GM12878 (cell line): ENCODE measurements at regions not wholly inside any gene's neighbourhood (a gene's known extent, or its start where the extent isn't known, plus 50 kb on each side); places are given as distances from the start of the nearest gene placed in this dataset.

ENCODE experiments used
- BCL11A ChIP-seq: IDR thresholded peaks from 2 replicates; pipeline ENCODE4 v1.6.1; 2011; ENCODE audit warnings: low read depth, low read length
- BCLAF1 ChIP-seq: fragments of 450-650 bp; IDR thresholded peaks from 2 replicates; pipeline ENCODE4 v1.6.1; 2017; ENCODE audit warnings: antibody characterized with exemption, mild to moderate bottlenecking, moderate library complexity
- CBX5 ChIP-seq: sonication (generic); IDR thresholded peaks from 2 replicates; pipeline ENCODE4 v1.6.1; 2016; ENCODE audit warnings: low read depth, moderate library complexity, mild to moderate bottlenecking, inconsistent platforms
- CHD2 ChIP-seq: IDR thresholded peaks from 2 replicates; pipeline ENCODE4 v1.6.1; 2011; ENCODE audit warnings: low read depth, low read length, improper control_type of control experiment, borderline replicate concordance
- CTCF ChIP-seq, 3 experiments: IDR thresholded peaks in 2 of 3; conservative IDR thresholded peaks in 1 of 3; 2 replicates each; pipeline ENCODE4 v1.5.1; 2011; ENCODE audit warnings: low read depth in 3 of 3, low read length in 3 of 3, mild to moderate bottlenecking in 3 of 3, control low read depth in 2 of 3, moderate library complexity in 2 of 3, inconsistent platforms in 1 of 3, mixed read lengths in 1 of 3; ENCODE audit not compliant: control insufficient read depth in 2 of 3, insufficient read depth in 1 of 3; ENCODE audit errors: extremely low read depth in 1 of 3
- JUNB ChIP-seq: IDR thresholded peaks from 2 replicates; pipeline ENCODE4 v1.6.1; 2016; ENCODE audit warnings: antibody characterized with exemption, mild to moderate bottlenecking
- JUND ChIP-seq: IDR thresholded peaks from 2 replicates; pipeline ENCODE4 v1.6.1; 2012; ENCODE audit warnings: low read depth, mild to moderate bottlenecking, low read length, improper control_type of control experiment, moderate library complexity
- POLR2A ChIP-seq: IDR thresholded peaks from 2 replicates; pipeline ENCODE4 v1.6.1; 2011; ENCODE audit warnings: low read depth, mild to moderate bottlenecking, low read length
- PRDM15 ChIP-seq: fragments of 450-650 bp; formaldehyde crosslinking; IDR thresholded peaks from 2 replicates; pipeline ENCODE4 v1.4.0; 2020; ENCODE audit warnings: mild to moderate bottlenecking, moderate library complexity
- RCOR1 ChIP-seq: conservative IDR thresholded peaks from 2 replicates; pipeline ENCODE4 v1.6.1; 2012; ENCODE audit warnings: low read depth, low read length, improper control_type of control experiment
- USF2 ChIP-seq: IDR thresholded peaks from 2 replicates; pipeline ENCODE4 v1.6.1; 2011; ENCODE audit warnings: low read depth, low read length, improper control_type of control experiment, borderline replicate concordance
- YY1 ChIP-seq: IDR thresholded peaks from 2 replicates; pipeline ENCODE4 v1.6.1; 2011; ENCODE audit warnings: low read depth, mild to moderate bottlenecking, low read length
- ZNF384 ChIP-seq: IDR thresholded peaks from 2 replicates; pipeline ENCODE4 v1.6.1; 2012; ENCODE audit warnings: low read depth, mild to moderate bottlenecking, low read length, improper control_type of control experiment, borderline replicate concordance

DNA sequence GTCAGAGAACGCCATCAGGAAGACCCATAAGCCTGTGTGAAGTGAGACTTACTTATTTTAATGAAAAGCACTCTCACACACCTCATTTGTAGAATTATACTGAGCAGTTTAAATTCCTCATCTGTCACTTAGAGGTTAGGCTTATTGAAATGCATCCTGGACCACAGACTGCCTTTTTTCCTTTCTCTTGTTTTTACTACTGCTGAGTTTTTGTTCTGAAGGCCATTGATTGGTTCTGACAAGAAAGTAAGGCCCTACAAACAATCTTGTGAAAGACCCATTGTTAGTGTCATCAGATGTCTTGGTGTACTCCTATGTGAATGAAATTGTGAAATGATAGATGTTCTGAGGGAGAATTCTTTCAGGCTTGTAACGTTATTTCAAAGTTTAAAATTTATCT is 1343.3 kb upstream of the ADGRL2 start:
- TF ChIP-seq CHD2 (no peak), BCLAF1 (no peak), POLR2A (no peak), CTCF (IDR thresholded peaks at IDR 0.05 in 2 of 3, conservative IDR thresholded peaks at IDR 0.05 in 1 of 3; ENCODE audit: control insufficient read depth in 2 of 3, extremely low read depth in 1 of 3, insufficient read depth in 1 of 3, low read depth in 3 of 3, low read length in 3 of 3) (no peak), USF2 (no peak), JUNB (no peak), ZNF384 (no peak), JUND (no peak), CBX5 (no peak), RCOR1 (no peak), BCL11A (no peak), YY1 (no peak), PRDM15 (no peak)
